Astrocyte of the cerebellum (primary cell): ENCODE measurements at regions not wholly inside any gene's neighbourhood (a gene's known extent, or its start where the extent isn't known, plus 50 kb on each side); places are given as distances from the start of the nearest gene placed in this dataset.
"Not testable (repeated sequence)": the region's sequence is repeated elsewhere in the genome, so short reads cannot be mapped to it uniquely, and the experiment has no call there.

Experiments
- DNase-seq: peaks from one replicate; pipeline ENCODE4 v3.0.0-alpha.2; 2011; ENCODE audit warnings: low read depth
- H3K4me3 ChIP-seq: 2 replicates; pipeline ENCODE4 v1.5.1; 2011; ENCODE audit warnings: mild to moderate bottlenecking, low read depth, low read length, moderate library complexity
- in situ Hi-C: cut with HindIII; loops from 2 replicates; pipeline ENCODE4 v1.10.0; 2017; ENCODE audit warnings: low sequenced_read_pairs
- TF ChIP-seq, protein P1 (sequence below): IDR thresholded peaks from 2 replicates; pipeline ENCODE4 v1.5.1; 2012; ENCODE audit warnings: low read length, low read depth, moderate library complexity, mild to moderate bottlenecking; ENCODE audit errors: missing control alignments

GRCh38 chr7:106345421-106346166, 60.8 kb upstream of the NAMPT start:
- H3K4me3 ChIP-seq = no peak overlapping the region
- TF ChIP-seq, protein P1, sequence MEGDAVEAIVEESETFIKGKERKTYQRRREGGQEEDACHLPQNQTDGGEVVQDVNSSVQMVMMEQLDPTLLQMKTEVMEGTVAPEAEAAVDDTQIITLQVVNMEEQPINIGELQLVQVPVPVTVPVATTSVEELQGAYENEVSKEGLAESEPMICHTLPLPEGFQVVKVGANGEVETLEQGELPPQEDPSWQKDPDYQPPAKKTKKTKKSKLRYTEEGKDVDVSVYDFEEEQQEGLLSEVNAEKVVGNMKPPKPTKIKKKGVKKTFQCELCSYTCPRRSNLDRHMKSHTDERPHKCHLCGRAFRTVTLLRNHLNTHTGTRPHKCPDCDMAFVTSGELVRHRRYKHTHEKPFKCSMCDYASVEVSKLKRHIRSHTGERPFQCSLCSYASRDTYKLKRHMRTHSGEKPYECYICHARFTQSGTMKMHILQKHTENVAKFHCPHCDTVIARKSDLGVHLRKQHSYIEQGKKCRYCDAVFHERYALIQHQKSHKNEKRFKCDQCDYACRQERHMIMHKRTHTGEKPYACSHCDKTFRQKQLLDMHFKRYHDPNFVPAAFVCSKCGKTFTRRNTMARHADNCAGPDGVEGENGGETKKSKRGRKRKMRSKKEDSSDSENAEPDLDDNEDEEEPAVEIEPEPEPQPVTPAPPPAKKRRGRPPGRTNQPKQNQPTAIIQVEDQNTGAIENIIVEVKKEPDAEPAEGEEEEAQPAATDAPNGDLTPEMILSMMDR = no peak
- no peak for DNase-seq
- in situ Hi-C loops = no loop called here

DNA sequence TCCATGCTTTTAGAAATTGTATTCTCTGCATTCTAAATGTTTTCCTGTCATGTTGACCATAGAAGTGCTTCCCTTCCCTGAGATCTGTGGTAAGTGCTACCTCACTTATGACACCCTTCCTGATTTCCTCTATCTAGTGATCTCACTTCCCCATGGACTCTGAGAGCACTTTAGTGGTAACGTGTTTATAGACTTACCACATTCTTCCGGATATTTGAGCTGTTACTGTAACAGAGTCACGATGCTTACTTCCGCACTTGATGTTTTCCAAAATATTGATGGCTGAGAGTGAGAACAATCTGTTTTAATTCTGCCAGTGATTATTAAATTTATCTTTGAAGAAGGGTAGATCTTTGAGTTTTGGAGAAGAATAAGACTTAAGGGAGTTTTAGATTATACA, 60.1 kb upstream of the NAMPT start:
- in situ Hi-C loops = no loop called here
- H3K4me3 ChIP-seq = no peak overlapping the region
- TF ChIP-seq, protein P1 = no peak
- DNase-seq = no peak

- TF ChIP-seq, protein P1 = no peak
- DNase-seq = no peak
- in situ Hi-C loops = no loop called here
- H3K4me3 ChIP-seq = no peak overlapping the region
These were observed 59.4 kb upstream of the NAMPT start for GRCh38 chr7:106344211-106344610.

DNA sequence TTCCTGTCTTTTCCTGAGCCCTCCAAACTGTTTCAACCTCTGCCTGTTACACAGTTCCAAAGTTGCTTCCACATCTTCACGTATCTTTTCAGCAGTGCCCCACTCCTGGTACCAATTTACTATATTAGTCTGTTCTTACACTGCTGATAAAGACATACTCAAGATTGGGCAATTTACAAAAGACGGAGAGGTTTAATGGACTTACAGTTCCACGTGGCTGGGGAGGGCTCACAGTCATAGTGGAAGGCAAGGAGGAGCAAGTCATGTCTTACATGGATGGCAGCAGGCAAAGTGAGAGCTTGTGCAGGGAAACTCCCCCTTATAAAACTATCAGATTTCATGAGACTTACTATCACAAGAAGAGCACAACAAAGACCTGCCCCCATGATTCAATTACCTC, 57.3 kb upstream of the NAMPT start:
- H3K4me3 ChIP-seq, in situ Hi-C loops, DNase-seq: not testable (repeated sequence)

- H3K4me3 ChIP-seq, in situ Hi-C loops, DNase-seq: not testable (repeated sequence)
These were observed 55.4 kb upstream of the NAMPT start for GRCh38 chr7:106340247-106340596.

DNA sequence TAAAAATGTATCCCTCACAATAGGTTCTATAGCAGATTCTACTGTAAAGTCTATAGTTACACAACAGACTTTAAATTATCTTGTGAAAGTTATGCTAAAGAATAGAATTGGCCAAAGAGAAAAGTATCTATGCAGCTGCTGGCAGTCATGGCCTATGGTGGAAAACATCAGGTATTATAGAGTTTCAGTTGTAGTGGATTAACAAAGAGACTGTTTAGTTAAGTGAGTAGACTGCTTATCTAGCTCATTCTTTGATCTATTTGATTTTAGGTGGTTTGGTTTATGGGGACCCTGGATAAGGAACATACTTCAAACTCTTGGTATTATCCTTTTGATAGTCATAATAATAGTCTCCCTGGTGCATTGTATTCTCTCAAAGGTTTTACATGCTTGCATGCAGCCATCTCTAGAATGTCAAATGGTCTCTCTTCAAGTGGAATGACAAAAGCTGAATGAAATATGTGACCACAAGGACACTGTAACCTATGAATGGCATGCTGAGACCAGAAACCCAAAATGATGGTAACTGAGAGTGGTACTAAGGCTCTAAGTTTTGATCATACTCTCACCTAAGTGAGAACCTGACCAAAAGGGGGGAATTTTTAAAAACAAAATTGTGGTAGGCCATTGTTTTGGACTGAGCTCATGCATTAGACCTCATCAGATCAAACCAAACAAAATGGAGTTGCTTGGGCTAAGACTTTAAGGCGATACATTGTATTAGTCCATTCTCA, 54.9 kb upstream of the NAMPT start:
- in situ Hi-C loops = no loop called here

GRCh38 chr7:106337754-106338153, 53.0 kb upstream of the NAMPT start:
- TF ChIP-seq, protein P1 = no peak
- in situ Hi-C loops = no loop called here

More for the DNA sequence above, 54.9 kb upstream of the NAMPT start:
- DNase-seq = no peak
- H3K4me3 ChIP-seq = no peak overlapping the region
- TF ChIP-seq, protein P1 = no peak

More at GRCh38 chr7:106337754-106338153, 53.0 kb upstream of the NAMPT start:
- no peak overlapping the region for H3K4me3 ChIP-seq
- DNase-seq = no peak
